ENCODE measurements at regions not wholly inside any gene's neighbourhood (a gene's known extent, or its start where the extent isn't known, plus 50 kb on each side); places are given as distances from the start of the nearest gene placed in this dataset.
"Not testable (repeated sequence)": the region's sequence is repeated elsewhere in the genome, so short reads cannot be mapped to it uniquely, and the experiment has no call there.

DNA sequence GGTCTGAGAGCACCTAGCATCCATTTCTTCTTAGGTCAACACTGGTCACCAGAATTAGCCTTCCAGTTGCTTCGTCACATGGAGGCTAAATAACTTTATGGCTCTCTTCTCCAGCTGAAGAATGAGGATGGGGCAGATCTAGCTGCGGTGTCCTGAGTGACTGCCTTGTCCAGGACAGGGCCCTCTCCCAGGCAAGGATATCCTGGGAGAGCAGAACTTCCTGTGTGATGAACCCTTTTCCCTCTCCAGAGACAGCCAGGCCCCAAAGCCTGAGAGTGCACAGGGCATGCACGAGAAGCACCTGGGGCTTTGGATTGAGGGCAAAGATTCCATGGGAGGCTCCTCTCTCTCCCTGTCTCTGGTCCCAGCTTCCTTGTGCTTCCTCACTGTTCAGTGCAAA lies 108.2 kb upstream of the MAMLD1 start:
- DNase-seq = no peak

DNA sequence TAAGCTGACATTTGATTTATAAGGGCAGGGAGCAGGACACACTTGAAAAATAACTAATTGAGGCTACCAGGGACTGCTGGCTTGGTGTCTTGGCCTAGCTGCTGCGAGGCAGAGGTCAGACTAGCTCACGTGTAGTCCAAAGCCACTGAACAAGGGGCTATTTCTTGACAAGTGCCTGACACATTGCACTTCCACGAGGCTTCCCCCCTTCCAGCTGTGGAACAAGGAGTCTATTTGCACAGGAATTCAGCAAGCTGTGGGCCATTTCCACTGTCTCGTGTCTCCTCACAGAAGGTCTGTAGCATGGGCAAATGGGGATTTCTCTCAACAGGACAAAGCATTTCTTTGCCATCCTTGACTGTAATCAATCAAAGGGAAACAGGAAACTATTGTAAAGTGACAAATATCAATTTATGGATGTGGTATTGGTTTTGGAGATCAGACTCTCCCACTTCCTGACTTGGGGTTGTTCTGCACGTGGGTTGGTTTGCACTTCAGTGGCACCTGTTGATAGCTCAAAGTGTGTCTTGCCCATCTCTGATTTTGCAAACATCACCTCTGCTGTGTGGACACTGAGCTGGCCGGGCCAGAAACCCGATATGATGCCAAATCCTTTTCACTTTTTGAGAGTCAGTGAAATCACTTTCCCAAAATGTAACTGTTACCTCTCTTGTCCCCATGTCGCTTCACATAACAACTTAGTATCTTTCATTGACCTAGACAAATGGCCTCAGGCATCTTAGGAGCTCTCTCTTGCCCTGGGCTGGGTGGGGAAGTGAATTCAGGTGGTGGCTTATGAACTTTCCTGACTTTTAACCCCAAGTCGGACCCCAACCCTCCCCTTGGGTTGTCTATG lies 107.4 kb upstream of the MAMLD1 start:
- DNase-seq = no peak

DNA sequence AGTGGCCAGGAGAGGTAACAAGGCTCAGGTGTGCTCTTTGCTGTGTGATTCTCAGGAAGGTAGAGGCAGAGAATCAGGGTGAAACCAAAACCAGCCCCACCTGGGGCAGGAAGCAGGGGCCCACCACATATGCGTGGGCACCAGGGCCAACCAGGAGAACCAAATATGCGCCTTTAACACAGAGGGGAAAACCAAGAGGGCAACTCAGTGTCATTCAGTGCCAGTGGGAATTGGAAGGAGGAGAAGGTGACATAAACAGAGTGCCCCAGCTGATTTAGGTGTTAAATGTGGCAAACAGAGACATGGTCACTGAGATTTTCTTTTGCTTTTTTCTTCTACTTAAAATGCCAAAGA lies 106.8 kb upstream of the MAMLD1 start:
- DNase-seq = no peak

GRCh38 chrX:150257353-150258175 lies 105.6 kb upstream of the MAMLD1 start:
- DNase-seq = no peak

- DNase-seq = no peak
Measured at GRCh38 chrX:150258176-150258425, 105.0 kb upstream of the MAMLD1 start.

DNA sequence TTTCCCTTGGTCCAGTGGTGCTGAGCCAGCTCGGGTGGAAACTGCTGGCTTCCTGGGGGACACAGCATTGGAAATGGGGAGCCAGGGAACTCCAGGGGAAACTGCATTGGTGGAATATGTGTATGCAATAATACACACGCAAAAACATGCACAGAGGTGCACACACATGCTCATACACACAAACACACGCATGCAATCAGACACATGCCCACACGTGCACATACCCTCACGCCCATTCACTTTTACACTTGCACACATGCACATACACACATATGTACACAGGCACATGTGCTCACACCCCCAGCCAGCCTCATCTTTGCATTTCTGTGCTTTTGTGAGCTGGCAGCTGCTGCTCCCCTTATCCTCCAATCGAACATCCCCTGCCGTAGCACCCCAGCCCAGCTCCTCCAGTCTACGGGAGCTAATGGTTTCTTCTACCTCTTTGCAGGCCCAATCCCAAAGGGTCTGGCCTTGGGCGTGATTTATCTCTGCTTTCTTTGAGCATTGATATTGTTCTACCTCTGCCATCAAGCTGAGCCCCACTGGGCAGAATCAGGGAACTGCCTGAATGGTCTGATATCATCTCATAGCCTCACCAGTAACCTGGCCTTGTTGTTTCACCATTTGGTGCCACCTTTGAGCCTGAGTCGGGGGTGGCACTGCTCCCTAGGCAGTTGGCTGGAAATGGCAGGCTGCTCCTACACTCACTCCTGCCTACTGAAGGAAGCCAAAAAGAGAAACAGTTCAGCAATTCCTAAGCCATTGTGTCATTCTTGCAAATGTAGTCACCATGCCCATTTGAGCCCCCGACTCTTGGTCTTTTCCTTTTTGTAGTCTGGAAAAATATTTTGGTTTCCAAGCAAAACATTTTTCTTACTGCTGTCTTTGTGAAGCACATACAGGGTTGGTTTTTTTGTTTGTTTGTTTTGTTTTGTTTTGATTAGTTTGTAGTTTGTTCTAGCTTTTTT lies 104.4 kb upstream of the MAMLD1 start:
- no peak for DNase-seq

GRCh38 chrX:150262456-150262855 lies 100.7 kb upstream of the MAMLD1 start:
- no peak for DNase-seq

DNA sequence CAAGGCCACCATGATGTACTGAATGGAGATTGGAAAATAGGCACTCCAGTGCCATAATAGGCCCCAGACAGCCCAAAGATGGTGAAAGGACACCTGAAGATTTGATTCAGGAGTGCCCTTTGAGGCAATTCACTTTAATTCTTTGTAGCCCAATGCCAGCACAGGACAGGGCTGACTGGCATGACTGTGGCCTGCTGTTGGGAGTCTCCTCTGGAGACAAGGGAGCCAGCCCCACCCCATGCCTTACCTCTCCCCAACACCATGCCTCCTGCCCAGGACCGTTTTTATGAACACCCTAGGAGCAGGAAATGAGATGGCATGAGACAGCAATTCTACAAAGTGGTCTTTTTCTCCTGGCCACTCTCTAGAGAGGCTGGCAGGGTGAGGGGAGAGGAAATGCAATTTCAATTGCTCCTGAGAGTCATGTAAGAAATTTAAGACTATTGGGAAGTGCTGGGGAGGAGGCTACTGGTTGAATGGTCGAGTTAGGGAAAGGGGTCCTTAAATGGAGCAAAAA lies 94.2 kb upstream of the MAMLD1 start:
- no peak for DNase-seq

DNA sequence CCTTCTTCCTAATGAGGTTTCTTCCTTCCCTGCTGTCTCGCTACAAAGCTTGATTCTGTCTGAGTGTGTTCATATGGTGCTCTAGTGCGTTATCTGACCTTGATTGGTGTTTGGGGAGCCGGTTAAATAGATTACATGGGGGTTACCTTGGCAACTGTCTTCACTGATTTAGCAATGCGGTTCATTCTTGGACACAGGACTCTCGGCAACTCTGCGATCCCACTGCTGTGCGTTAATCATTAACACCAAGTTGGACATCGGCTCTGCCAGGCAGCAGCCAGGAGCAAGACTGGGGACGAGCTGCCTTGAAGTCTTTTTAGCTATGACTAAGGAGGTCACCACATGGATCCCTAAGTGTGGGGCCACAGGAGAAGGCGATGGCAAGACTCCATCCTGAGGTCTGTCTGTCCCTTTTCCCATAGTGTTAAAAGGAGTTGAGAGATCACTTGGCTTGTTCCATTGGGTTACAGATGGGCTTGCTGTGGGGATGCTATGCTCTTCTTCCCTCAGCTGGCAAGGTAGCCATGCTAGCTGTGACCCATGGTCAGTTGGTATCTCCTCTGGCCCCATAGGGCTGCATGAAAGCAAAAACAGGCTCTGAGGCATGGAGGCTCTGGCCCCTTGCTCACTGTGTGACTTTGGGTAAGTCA lies 93.4 kb upstream of the MAMLD1 start:
- no peak for DNase-seq

DNA sequence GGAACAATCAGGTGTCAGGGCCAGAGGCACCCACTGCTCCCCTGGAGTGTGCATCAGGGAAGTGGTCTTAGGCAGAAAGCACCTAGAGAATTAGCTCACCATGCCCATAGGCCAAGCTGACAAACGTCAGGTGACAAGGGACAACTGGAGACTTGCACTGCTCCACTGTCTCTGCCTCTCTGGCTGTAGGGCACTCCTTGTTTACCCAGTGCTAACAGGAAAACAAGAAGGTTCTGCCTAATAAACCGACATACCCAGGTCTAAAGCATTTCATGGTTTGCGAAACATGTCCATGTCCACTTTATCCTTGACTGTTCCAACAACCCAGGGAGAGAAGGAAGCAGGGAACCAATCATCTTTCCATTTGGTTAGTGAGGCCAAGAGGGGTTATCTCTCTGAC lies 92.5 kb upstream of the MAMLD1 start:
- DNase-seq = no peak

DNA sequence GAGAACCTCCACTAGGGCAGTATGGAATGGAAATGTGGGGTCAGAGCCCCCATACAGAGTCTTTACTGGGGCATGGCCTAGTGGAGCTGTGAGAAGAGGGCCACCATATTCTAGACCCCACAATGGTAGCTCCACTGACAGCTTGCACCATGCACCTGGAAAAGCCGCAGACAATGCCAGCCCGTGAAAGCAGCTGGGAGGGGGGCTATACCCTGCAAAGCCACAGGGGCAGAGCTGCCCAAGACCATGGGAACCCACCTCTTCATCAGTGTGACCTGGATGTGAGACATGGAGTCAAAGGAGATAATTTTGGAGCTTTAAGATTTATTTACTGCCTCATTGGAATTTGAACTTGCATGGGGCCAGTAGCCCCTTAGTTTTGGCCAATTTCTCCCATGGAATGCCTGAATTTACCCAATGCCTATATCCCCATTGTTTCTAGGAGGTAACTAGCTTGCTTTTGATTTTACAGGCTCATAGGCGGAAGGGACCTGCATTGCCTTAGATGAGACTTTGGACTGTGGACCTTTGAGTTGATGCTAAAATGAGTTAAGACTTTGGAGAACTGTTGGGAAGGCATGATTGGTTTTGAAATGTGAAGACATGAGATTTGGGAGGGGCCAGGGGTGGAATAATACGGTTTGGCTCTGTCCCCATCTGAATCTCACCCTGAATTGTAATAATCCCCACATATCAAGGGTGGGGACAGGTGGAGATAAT lies 89.4 kb upstream of the MAMLD1 start:
- not testable (repeated sequence) for DNase-seq

DNA sequence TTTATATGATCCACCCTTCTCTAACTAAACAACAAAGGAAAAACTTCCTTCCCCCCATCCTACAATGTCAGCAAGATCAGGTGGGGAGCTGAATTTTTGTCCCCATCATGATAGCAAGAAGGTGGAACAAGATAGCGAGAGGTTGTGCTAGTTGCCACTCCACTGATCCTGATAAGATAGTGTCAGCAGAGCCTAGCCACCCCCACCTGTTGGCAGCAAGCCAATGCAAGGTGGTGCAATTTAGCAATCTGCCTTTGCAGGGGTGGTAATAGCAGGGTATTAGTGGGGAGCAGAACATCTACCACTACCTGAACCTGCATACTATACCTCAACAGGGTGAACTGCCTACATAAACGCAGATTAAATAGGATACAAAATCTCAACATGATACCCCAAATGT lies 80.2 kb upstream of the MAMLD1 start:
- no peak for DNase-seq

DNA sequence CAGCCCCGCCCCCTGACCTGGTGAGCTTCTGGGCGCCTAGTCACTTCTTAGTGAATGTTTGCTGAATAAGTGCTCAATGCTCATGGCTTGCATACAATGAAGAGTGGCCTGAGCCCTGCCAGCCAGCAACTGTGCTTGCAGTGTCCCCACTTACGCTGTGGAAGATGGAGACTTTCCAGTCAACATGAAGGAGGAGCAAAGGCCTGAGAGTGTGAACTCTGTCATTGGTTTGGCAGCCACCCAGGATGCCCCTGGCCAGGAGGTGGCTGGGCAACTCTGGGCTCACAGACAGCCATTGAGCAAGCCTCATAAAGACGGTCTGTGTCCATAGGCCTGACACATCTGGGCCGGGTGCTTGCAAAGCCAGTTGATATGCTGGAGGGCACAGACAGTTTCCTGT lies 72.1 kb upstream of the MAMLD1 start:
- no peak for DNase-seq

GRCh38 chrX:150293311-150294013 lies 69.7 kb upstream of the MAMLD1 start:
- DNase-seq = no peak

DNA sequence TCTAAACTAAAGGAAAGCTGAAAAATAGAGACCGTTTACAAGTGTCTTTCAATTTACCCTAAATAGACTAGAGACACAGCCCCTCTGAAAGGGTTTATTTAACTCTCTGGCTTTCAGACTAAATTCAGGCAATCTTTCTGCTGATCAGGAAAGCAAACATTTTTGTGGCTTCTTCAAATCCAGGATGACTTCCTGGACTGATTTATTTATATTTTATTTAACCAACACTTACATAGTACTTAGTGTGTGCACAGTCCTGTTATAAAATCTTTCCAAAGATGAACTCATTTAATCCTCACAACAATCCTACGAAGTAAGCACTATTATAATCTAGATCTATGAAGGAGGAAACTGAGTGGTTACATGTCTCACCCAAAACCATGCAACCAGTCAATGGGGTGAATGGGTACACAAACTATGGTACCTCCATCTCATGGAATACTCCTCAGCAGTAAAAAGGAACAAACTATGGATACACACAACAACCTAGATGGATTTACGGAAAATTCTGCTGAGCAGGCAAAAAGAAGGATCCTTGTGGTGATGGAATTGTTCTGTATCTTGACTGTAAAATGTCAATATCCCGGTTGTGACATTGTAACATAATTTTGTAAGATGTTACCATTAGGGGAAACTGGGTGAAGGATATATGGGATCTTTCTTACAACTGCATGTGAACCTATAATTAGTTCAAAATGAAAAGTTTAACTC lies 64.1 kb upstream of the MAMLD1 start:
- DNase-seq = no peak

DNA sequence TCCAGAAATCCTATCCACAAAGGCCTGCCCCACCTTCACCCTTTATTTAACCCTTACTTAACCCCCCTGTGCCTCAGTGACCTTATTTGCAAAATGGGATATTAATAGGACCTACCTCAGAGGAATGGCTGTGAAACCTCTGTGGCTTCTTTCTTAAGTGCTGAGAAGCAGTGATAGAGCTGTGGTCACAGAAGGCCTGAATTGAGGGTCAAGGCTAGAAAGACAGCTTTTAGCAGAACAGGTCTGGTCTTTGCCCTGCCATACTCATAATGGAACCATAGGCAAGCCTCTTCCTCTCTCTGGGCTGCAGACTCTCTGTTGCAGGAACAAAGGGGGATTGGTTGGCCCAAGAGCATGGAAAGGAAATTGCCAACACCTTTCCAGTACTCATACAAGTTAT lies 63.5 kb upstream of the MAMLD1 start:
- no peak for DNase-seq

DNA sequence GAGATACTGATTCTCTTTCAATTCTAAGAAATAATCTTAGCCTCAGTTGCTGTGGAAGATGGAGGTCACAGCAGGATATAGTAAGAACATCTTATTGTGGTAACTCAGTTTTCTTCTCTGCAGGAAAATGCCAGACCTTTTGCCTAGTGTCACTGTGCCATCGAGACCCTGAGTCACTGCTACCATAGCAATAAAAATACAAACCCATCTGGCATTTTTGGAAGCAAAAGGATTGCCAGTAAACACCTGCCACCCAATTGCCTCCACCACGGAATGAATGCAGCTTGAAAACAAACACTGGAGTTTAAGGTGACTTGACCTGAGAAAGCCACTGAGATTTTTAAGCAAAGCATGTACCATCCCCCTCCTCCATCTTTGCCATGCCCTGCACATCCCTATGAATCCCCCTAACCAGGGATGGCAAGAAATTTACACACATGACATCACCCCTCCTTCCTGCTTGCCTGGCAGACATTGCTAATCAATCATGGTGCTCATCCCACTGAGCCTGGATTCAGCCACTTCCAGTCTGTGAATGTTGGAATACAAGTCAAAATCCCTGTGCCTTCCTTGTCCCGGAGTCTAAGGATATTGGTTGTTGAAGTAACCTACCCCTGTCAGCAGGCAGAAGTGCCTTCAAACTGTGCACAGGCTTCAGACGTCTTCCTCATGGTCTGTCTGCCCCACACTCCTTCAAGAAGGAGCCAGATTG lies 59.6 kb upstream of the MAMLD1 start:
- DNase-seq = no peak

DNA sequence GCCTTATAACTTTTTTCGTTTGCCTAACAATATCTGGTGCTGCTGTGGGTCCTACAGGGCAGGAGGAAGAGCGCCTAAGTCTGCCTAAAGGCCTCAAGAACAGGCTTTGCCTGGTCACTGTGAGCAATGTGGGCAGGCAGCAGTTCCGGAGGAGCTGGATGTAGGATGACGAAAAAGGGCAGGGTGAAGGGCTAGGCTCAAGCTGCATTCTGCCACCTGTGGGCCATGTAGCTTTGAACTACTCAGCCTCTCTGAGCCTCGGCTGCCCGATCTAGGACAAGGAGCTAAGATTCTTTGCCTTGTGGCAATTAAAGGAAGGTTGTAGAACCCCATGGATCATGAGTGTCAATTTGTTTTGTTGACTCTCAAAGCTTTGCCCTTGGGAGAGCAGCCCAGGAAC lies 57.1 kb upstream of the MAMLD1 start:
- DNase-seq = no peak

DNA sequence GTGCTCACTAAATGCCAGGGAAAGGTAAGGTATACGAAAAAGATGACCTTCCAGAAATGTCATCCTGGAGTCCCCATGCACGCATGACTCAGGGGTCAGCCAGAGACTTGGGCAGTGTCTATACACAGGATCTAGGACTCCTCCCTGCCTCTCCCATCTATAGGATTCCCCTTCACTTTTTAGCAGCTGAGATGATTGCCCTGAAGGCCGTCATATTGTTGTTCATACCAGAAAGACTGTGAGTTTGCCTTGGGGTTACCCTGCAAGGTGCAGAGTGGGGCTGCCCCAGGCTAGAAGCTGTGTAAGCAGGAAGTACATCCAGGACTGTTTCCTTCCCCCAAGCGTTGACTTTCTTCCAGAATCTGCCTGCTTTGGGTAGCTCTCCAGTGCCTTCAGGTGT lies 55.1 kb upstream of the MAMLD1 start:
- DNase-seq = no peak
